AG10803 (cell line): ENCODE measurements at regions not wholly inside any gene's neighbourhood (a gene's known extent, or its start where the extent isn't known, plus 50 kb on each side); places are given as distances from the start of the nearest gene placed in this dataset.

ENCODE experiments used
- DNase-seq: peaks from one replicate; pipeline ENCODE4 v3.0.0; 2010; ENCODE audit warnings: low read depth
- H3K4me3 ChIP-seq: 2 replicates; pipeline ENCODE4 v1.5.1; 2011; ENCODE audit warnings: mild to moderate bottlenecking, low read length, control low read depth
- CTCF ChIP-seq: conservative IDR thresholded peaks from 2 replicates; pipeline ENCODE4 v1.5.1; 2011; ENCODE audit warnings: mild to moderate bottlenecking, low read length, control low read depth, inconsistent platforms

DNA sequence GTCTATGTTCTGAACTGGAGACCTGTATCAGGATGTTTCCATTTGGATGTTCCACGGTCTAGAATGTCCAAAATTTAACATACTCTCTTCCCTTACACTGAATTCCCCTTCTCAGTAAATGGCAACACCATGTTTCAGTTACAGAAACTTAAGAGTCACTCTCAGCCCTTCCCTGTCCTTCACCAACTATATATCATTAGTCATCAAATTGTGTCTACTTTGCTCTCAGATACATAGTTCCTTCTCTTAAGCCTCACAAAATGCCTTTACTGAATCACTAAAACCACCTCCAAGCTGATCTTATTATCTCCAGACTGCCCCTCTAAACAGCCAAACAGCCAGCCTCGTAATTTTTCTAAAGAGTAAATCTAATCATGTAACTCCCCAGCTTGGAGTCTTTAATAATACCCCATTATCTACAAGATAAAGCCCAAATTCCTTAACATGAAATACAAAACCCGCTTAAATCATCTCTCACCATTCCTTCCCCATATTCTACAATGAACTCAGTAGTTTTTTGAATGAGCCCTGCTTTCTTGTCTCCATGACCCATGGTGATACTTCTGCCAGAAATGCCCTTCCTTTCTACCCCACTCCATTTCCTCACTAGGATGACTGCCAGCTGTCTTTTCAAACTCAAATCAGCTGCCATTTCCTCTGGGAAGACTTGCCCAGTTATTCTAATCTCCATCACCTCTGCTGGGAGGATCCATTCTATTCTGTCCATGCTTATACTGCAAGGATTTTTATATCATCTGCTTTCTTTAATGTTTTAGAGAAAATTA is 102.7 kb upstream of the ARHGAP42 start:
- TF ChIP-seq CTCF, result no peak
- DNase-seq, result no peak
- no peak overlapping the region for H3K4me3 ChIP-seq

GRCh38 chr11:100585728-100586127 is 101.4 kb upstream of the ARHGAP42 start:
- no peak overlapping the region for H3K4me3 ChIP-seq
- no peak for DNase-seq
- TF ChIP-seq CTCF, result no peak

- no peak overlapping the region for H3K4me3 ChIP-seq
- no peak for TF ChIP-seq CTCF
- no peak for DNase-seq
Observed at GRCh38 chr11:100586361-100587101, 100.6 kb upstream of the ARHGAP42 start.

GRCh38 chr11:100592619-100593260 is 94.3 kb upstream of the ARHGAP42 start:
- no peak for TF ChIP-seq CTCF
- no peak overlapping the region for H3K4me3 ChIP-seq
- no peak for DNase-seq

GRCh38 chr11:100593291-100593690 is 93.8 kb upstream of the ARHGAP42 start:
- no peak for TF ChIP-seq CTCF
- DNase-seq, result no peak

DNA sequence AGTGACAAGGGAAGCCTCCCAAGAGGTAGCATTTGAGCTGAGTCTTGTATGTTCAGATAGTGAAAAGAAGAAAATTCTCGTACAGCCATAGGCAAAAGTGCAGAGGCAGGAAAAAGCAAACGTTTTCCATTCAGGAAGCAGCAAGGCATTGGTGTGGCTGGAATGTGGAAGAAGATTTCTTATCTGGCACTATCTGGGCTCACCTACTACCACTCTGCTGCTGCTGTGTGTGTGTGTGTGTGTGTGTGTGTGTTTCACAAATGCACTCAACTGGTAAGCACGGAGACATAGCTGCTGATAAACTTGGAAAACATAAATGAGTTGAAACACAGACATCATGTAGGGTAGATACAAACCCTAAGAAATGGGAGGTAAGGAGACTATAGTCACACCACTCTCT is 92.8 kb upstream of the ARHGAP42 start:
- no peak for TF ChIP-seq CTCF
- H3K4me3 ChIP-seq, result no peak overlapping the region
- DNase-seq, result no peak

More at GRCh38 chr11:100593291-100593690, 93.8 kb upstream of the ARHGAP42 start:
- no peak overlapping the region for H3K4me3 ChIP-seq
